Right lobe of liver (tissue), 4 donors: ENCODE measurements at regions not wholly inside any gene's neighbourhood (a gene's known extent, or its start where the extent isn't known, plus 50 kb on each side); places are given as distances from the start of the nearest gene placed in this dataset.

ENCODE experiments used
- CTCF ChIP-seq, 4 donors: fragments of 200-600 bp in 3 of 4; fragments of 450-650 bp in 1 of 4; IDR thresholded peaks; one replicate each; pipeline versions ENCODE4 v1.5.1 to v1.8.0; 2016 to 2022; ENCODE audit warnings: antibody characterized with exemption in 4 of 4, mild to moderate bottlenecking in 2 of 4
- POLR2A ChIP-seq: fragments of 450-650 bp; IDR thresholded peaks from one replicate; pipeline ENCODE4 v1.6.1; 2017; ENCODE audit warnings: antibody characterized with exemption, mild to moderate bottlenecking
- donor health status: DM: no; HTN: no; CAD: no.
- donor health status: DM: no; HTN: no; CAD: no.
- donor health status: DM: no; HTN: yes; CAD: no.

GRCh38 chr5:159668556-159668955, 247.7 kb upstream of the ADRA1B start:
- TF ChIP-seq CTCF (IDR thresholded peaks at IDR 0.05) (no peak), POLR2A (no peak)
